ENCODE measurements at regions not wholly inside any gene's neighbourhood (a gene's known extent, or its start where the extent isn't known, plus 50 kb on each side); places are given as distances from the start of the nearest gene placed in this dataset.

DNA sequence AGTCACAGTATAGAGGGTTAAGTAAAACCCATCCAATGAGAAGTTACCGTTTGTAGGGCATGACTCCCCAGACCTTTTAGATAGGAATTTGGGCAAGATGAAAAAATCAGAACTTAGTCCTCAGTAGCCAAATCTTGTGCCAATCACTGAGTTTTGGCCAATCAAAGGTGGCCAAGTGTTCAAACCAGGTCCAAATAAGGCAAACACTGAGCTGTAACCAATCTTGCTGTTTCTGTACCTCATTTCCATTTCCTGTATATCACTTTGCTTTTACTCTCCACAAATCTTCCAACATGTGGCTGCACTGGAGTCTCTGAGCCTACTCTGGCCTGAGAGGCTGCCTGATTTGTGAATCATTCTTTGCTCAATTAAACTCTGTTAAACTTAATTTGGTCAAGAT is 81.8 kb upstream of the GPR6 start:
- intact Hi-C loops (cut with micrococcal nuclease): loop anchor here (10.0 kb wide), 1 partner anchor 52 kb away; no protein-coding TSS in a partner anchor
- peaks cover 59% of the 10 kb centered on the region for H3K4me1 Mint-ChIP-seq
- H3K4me2 ChIP-seq (replicated peaks; ENCODE audit: low read depth, low read length, poor library complexity, severe bottlenecking): no peak overlapping the region

DNA sequence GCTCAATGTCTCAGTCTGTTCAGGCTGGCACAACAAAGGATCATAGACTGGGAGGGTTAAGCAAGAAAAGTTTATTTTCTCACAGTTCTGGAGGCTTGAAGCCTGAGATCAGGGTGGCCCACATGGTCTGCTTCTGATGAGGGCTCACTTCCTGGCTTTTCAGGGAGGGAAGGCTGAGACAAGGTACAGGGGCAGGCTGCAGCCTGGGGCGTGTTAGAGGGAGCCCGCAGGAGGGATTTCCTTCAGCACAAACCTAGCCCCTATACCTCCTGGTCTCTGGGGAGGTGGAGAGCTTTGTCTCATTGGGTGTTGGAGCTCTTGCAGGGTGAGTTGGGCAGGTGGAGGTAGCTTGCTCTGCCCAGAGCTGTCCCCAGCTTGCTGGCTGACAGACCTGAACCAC is 81.1 kb upstream of the GPR6 start:
- Mint-ChIP-seq H3K27ac (no peak overlapping the region), H3K4me1 (peaks cover 57% of the 10 kb centered on the region), H3K9me3 (ENCODE audit: insufficient read depth) (no peaks in the 10 kb centered on the region), H3K27me3 (peaks cover 5% of the 10 kb centered on the region), H3K4me3 (no peak overlapping the region)
- Histone ChIP-seq H3K27ac (ENCODE audit: low read length in 2 of 2) (no peak overlapping the region), H3K79me2 (ENCODE audit: control insufficient read depth, insufficient read depth, low read length) (no peaks in the 10 kb centered on the region), H3K4me3 (ENCODE audit: control extremely low read depth in 1 of 5, extremely low read depth in 1 of 5, insufficient read depth in 1 of 5, low read depth in 2 of 5, low read length in 4 of 5) (no peak overlapping the region), H3K36me3 (replicated peaks in 1 of 2; ENCODE audit: control extremely low read depth in 1 of 2, control insufficient read depth in 1 of 2, extremely low read depth in 1 of 2, insufficient read depth in 2 of 2, low read length in 1 of 2) (no peaks in the 10 kb centered on the region), H2AFZ (ENCODE audit: insufficient read depth, low read depth, low read length, poor library complexity, severe bottlenecking) (peak overlapping the region; percentile 46), H3K27me3 (replicated peaks in 1 of 4; ENCODE audit: control extremely low read depth in 1 of 4, control insufficient read depth in 3 of 4, insufficient read depth in 4 of 4, low read length in 3 of 4) (no peaks in the 10 kb centered on the region), H3K9me3 (ENCODE audit: control extremely low read depth in 1 of 3, control insufficient read depth in 2 of 3, insufficient read depth in 1 of 3, low read length in 2 of 3) (peaks cover 0 to 16% (median 8%) of the 10 kb centered on the region in 3 donors), H3K9ac (ENCODE audit: low read length) (no peak overlapping the region), H4K20me1 (ENCODE audit: control insufficient read depth, insufficient read depth, low read length, poor library complexity, severe bottlenecking) (no peaks in the 10 kb centered on the region), H3K4me1 (ENCODE audit: control insufficient read depth in 2 of 2, insufficient read depth in 2 of 2, low read length in 2 of 2) (peaks cover 48 to 53% of the 10 kb centered on the region in 2 donors), H3K4me2 (replicated peaks; ENCODE audit: low read depth, low read length, poor library complexity, severe bottlenecking) (no peak overlapping the region)
- no CpG with 5 or more reads among the region's 2 CpGs for WGBS (ENCODE audit: insufficient coverage)
- intact Hi-C loops (cut with micrococcal nuclease): loop anchor here (10.0 kb wide), 1 partner anchor 52 kb away; no protein-coding TSS in a partner anchor
- CTCF ChIA-PET: interaction anchor here (1.1 kb wide), 1 partner anchor 12 kb away, joined by 6 read pairs; no protein-coding TSS in a partner anchor
- POLR2A ChIA-PET: no interaction called here
- DNase-seq (no peak), ATAC-seq (ENCODE audit: low read depth) (no peak)
- TF ChIP-seq, protein P1, sequence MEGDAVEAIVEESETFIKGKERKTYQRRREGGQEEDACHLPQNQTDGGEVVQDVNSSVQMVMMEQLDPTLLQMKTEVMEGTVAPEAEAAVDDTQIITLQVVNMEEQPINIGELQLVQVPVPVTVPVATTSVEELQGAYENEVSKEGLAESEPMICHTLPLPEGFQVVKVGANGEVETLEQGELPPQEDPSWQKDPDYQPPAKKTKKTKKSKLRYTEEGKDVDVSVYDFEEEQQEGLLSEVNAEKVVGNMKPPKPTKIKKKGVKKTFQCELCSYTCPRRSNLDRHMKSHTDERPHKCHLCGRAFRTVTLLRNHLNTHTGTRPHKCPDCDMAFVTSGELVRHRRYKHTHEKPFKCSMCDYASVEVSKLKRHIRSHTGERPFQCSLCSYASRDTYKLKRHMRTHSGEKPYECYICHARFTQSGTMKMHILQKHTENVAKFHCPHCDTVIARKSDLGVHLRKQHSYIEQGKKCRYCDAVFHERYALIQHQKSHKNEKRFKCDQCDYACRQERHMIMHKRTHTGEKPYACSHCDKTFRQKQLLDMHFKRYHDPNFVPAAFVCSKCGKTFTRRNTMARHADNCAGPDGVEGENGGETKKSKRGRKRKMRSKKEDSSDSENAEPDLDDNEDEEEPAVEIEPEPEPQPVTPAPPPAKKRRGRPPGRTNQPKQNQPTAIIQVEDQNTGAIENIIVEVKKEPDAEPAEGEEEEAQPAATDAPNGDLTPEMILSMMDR (IDR thresholded peaks at IDR 0.05): no peak
- TF ChIP-seq EZH2 (IDR thresholded peaks at IDR 0.05; ENCODE audit: borderline replicate concordance, insufficient read depth, low read depth, low read length, poor library complexity, severe bottlenecking): no peak

More for the DNA sequence above, 81.8 kb upstream of the GPR6 start:
- Histone ChIP-seq H3K9ac (ENCODE audit: low read length) (no peak overlapping the region), H3K4me3 (ENCODE audit: control extremely low read depth in 1 of 5, extremely low read depth in 1 of 5, insufficient read depth in 1 of 5, low read depth in 2 of 5, low read length in 4 of 5) (no peak overlapping the region), H3K36me3 (replicated peaks in 1 of 2; ENCODE audit: control extremely low read depth in 1 of 2, control insufficient read depth in 1 of 2, extremely low read depth in 1 of 2, insufficient read depth in 2 of 2, low read length in 1 of 2) (no peaks in the 10 kb centered on the region), H3K79me2 (ENCODE audit: control insufficient read depth, insufficient read depth, low read length) (no peaks in the 10 kb centered on the region), H3K4me1 (ENCODE audit: control insufficient read depth in 2 of 2, insufficient read depth in 2 of 2, low read length in 2 of 2) (peaks cover 55 to 60% of the 10 kb centered on the region in 2 donors), H4K20me1 (ENCODE audit: control insufficient read depth, insufficient read depth, low read length, poor library complexity, severe bottlenecking) (no peaks in the 10 kb centered on the region), H2AFZ (ENCODE audit: insufficient read depth, low read depth, low read length, poor library complexity, severe bottlenecking) (peak overlapping the region; percentile 46), H3K27me3 (replicated peaks in 1 of 4; ENCODE audit: control extremely low read depth in 1 of 4, control insufficient read depth in 3 of 4, insufficient read depth in 4 of 4, low read length in 3 of 4) (no peaks in the 10 kb centered on the region), H3K9me3 (ENCODE audit: control extremely low read depth in 1 of 3, control insufficient read depth in 2 of 3, insufficient read depth in 1 of 3, low read length in 2 of 3) (peaks cover 0 to 16% (median 8%) of the 10 kb centered on the region in 3 donors), H3K27ac (ENCODE audit: low read length in 2 of 2) (no peak overlapping the region)
- ATAC-seq (ENCODE audit: low read depth): no peak
- no peak for DNase-seq
- no peak overlapping the region for H3K4me3 Mint-ChIP-seq
- H3K27me3 Mint-ChIP-seq: peaks cover 5% of the 10 kb centered on the region
- POLR2A ChIA-PET: no interaction called here
- H3K27ac Mint-ChIP-seq: peak overlapping the region; percentile 51
- no peak for TF ChIP-seq EZH2 (IDR thresholded peaks at IDR 0.05; ENCODE audit: borderline replicate concordance, insufficient read depth, low read depth, low read length, poor library complexity, severe bottlenecking)
- TF ChIP-seq, protein P1 (IDR thresholded peaks at IDR 0.05): no peak
- WGBS (ENCODE audit: insufficient coverage): 100% methylated on average over 1 of the region's 1 CpG
- CTCF ChIA-PET: interaction anchor here (1.1 to 1.7 kb wide), 2 partner anchors 13 to 143 kb away, joined by 4 to 6 read pairs; no protein-coding TSS in a partner anchor
- H3K9me3 Mint-ChIP-seq (ENCODE audit: insufficient read depth): no peaks in the 10 kb centered on the region
